Liver (tissue), 7 donors: ENCODE measurements at regions not wholly inside any gene's neighbourhood (a gene's known extent, or its start where the extent isn't known, plus 50 kb on each side); places are given as distances from the start of the nearest gene placed in this dataset.

ENCODE experiments used
- DNase-seq: peaks from one replicate; pipeline ENCODE4 v3.0.0-alpha.2; 2017; ENCODE audit warnings: low spot score
- H3K27ac ChIP-seq, 2 donors: one replicate each; pipeline ENCODE4 v1.7.0; 2013; ENCODE audit warnings: inconsistent platforms in 2 of 2, low read length in 2 of 2, control low read depth in 1 of 2, low read depth in 1 of 2, mild to moderate bottlenecking in 1 of 2
- H3K27me3 ChIP-seq, 4 donors: one replicate each; pipeline versions ENCODE4 v1.6.1 to v1.7.0; 2013; ENCODE audit warnings: low read length in 3 of 4, inconsistent platforms in 1 of 4, mild to moderate bottlenecking in 1 of 4, moderate library complexity in 1 of 4; ENCODE audit not compliant: control insufficient read depth in 4 of 4, insufficient read depth in 4 of 4
- H3K36me3 ChIP-seq, 4 donors: one replicate each; pipeline versions ENCODE4 v1.6.1 to v1.7.0; 2013; ENCODE audit warnings: low read length in 3 of 4, mild to moderate bottlenecking in 3 of 4, low read depth in 1 of 4, moderate library complexity in 1 of 4; ENCODE audit not compliant: control insufficient read depth in 4 of 4, insufficient read depth in 3 of 4
- H3K4me1 ChIP-seq, 4 donors: one replicate each; pipeline versions ENCODE4 v1.6.1 to v1.7.0; 2013; ENCODE audit warnings: low read length in 3 of 4, mild to moderate bottlenecking in 3 of 4, moderate library complexity in 1 of 4; ENCODE audit not compliant: control insufficient read depth in 4 of 4, insufficient read depth in 4 of 4
- H3K4me3 ChIP-seq, 3 donors: one replicate each; pipeline versions ENCODE4 v1.6.1 to v1.7.0; 2013; ENCODE audit warnings: low read length in 3 of 3, control low read depth in 1 of 3, low read depth in 1 of 3, mild to moderate bottlenecking in 1 of 3
- H3K9ac ChIP-seq, 2 donors: one replicate each; pipeline ENCODE4 v1.7.0; 2013; ENCODE audit warnings: low read length in 2 of 2, mild to moderate bottlenecking in 2 of 2, moderate library complexity in 2 of 2, control low read depth in 1 of 2, low read depth in 1 of 2
- H3K9me3 ChIP-seq, 4 donors: one replicate each; pipeline versions ENCODE4 v1.6.1 to v1.7.0; 2013; ENCODE audit warnings: low read length in 3 of 4; ENCODE audit not compliant: control insufficient read depth in 4 of 4
- ATF3 ChIP-seq: IDR thresholded peaks from 2 replicates; pipeline ENCODE4 v1.6.1; 2016; ENCODE audit warnings: antibody characterized with exemption
- EGR1 ChIP-seq, 2 donors: IDR thresholded peaks; 2 replicates each; pipeline ENCODE4 v1.6.1; 2016 to 2018; ENCODE audit warnings: antibody characterized with exemption in 2 of 2, low read depth in 2 of 2
- FOXA1 ChIP-seq: IDR thresholded peaks from 2 replicates; pipeline ENCODE4 v1.6.1; 2016; ENCODE audit warnings: antibody characterized with exemption
- FOXA2 ChIP-seq: IDR thresholded peaks from 2 replicates; pipeline ENCODE4 v1.6.1; 2016; ENCODE audit warnings: antibody characterized with exemption
- GABPA ChIP-seq, 2 donors: IDR thresholded peaks in 1 of 2; conservative IDR thresholded peaks in 1 of 2; 2 replicates each; pipeline ENCODE4 v1.6.1; 2016; ENCODE audit warnings: antibody characterized with exemption in 2 of 2, mild to moderate bottlenecking in 1 of 2, moderate library complexity in 1 of 2
- HNF4A ChIP-seq, 2 donors: conservative IDR thresholded peaks; 2 replicates each; pipeline ENCODE4 v1.6.1; 2016; ENCODE audit warnings: antibody characterized with exemption in 2 of 2, mild to moderate bottlenecking in 2 of 2
- HNF4G ChIP-seq: IDR thresholded peaks from 2 replicates; pipeline ENCODE4 v1.6.1; 2016; ENCODE audit warnings: antibody characterized with exemption
- JUND ChIP-seq, 2 donors: IDR thresholded peaks; 2 replicates each; pipeline ENCODE4 v1.6.1; 2016; ENCODE audit warnings: antibody characterized with exemption in 2 of 2
- MAX ChIP-seq: IDR thresholded peaks from 2 replicates; pipeline ENCODE4 v1.6.1; 2016; ENCODE audit warnings: antibody characterized with exemption
- NR2F2 ChIP-seq: IDR thresholded peaks from 2 replicates; pipeline ENCODE4 v1.6.1; 2016; ENCODE audit warnings: antibody characterized with exemption
- RAD21 ChIP-seq, 2 donors: IDR thresholded peaks; 2 replicates each; pipeline ENCODE4 v1.6.1; 2016; ENCODE audit warnings: antibody characterized with exemption in 2 of 2, mild to moderate bottlenecking in 2 of 2
- REST ChIP-seq: IDR thresholded peaks from 2 replicates; pipeline ENCODE4 v1.6.1; 2016; ENCODE audit warnings: antibody characterized with exemption, mild to moderate bottlenecking
- RXRA ChIP-seq, 2 donors: IDR thresholded peaks; 2 replicates each; pipeline ENCODE4 v1.6.1; 2017 to 2018; ENCODE audit warnings: antibody characterized with exemption in 2 of 2, mild to moderate bottlenecking in 1 of 2
- SP1 ChIP-seq: IDR thresholded peaks from 2 replicates; pipeline ENCODE4 v1.6.1; 2018; ENCODE audit warnings: antibody characterized with exemption, mild to moderate bottlenecking
- TAF1 ChIP-seq: conservative IDR thresholded peaks from 2 replicates; pipeline ENCODE4 v1.6.1; 2016; ENCODE audit warnings: antibody characterized with exemption, mild to moderate bottlenecking
- YY1 ChIP-seq: IDR thresholded peaks from 2 replicates; pipeline ENCODE4 v1.6.1; 2016; ENCODE audit warnings: antibody characterized with exemption, mild to moderate bottlenecking
- ZBTB33 ChIP-seq: IDR thresholded peaks from 2 replicates; pipeline ENCODE4 v1.6.1; 2016; ENCODE audit warnings: antibody characterized with exemption
- WGBS: extraction: QIAGEN DNeasy Blood & Tissue Kit; methylation state at CpG from one replicate; pipeline ENCODE4 v1.1.7; 2013; 5-methylcytosine and 5-hydroxymethylcytosine counted together
- donor health status: healthy.
- donor health status: healthy.
- donor health status: healthy.
- donor health status: healthy.

- no peak for DNase-seq
- Histone ChIP-seq H3K4me3 (no peak overlapping the region), H3K9me3 (peaks cover 0 to 6% (median under 1%) of the 10 kb centered on the region in 4 donors), H3K27ac (no peak overlapping the region), H3K36me3 (no peaks in the 10 kb centered on the region), H3K4me1 (no peaks in the 10 kb centered on the region), H3K27me3 (no peaks in the 10 kb centered on the region), H3K9ac (no peak overlapping the region)
- TF ChIP-seq ATF3 (no peak), YY1 (no peak), TAF1 (no peak), ZBTB33 (no peak), NR2F2 (no peak), FOXA2 (no peak)
- 61% methylated on average over 4 of the region's 4 CpGs for WGBS
Measured at GRCh38 chr10:6843894-6844650, 264.0 kb upstream of the PRKCQ start.

- no peaks in the 10 kb centered on the region for H3K4me1 ChIP-seq
- H3K9ac ChIP-seq: no peak overlapping the region
- DNase-seq: no peak
- H3K27me3 ChIP-seq: no peaks in the 10 kb centered on the region
- WGBS: 88% methylated on average over 4 of the region's 4 CpGs
- no peak overlapping the region for H3K27ac ChIP-seq
- no peak overlapping the region for H3K4me3 ChIP-seq
- no peaks in the 10 kb centered on the region for H3K36me3 ChIP-seq
- peaks cover 0 to 6% (median under 1%) of the 10 kb centered on the region in 4 donors for H3K9me3 ChIP-seq
- TF ChIP-seq RAD21 (IDR thresholded peaks at IDR 0.05) (no peak), RXRA (IDR thresholded peaks at IDR 0.05) (no peak), EGR1 (IDR thresholded peaks at IDR 0.05; ENCODE audit: low read depth in 2 of 2) (no peak)
Measured at GRCh38 chr10:6843481-6843881, 263.4 kb upstream of the PRKCQ start.

- Histone ChIP-seq H3K4me3 (no peak overlapping the region), H3K9ac (no peak overlapping the region), H3K27ac (no peak overlapping the region), H3K36me3 (no peaks in the 10 kb centered on the region), H3K9me3 (peaks cover 0 to 6% (median under 1%) of the 10 kb centered on the region in 4 donors), H3K27me3 (no peaks in the 10 kb centered on the region), H3K4me1 (no peaks in the 10 kb centered on the region)
- TF ChIP-seq JUND (IDR thresholded peaks at IDR 0.05) (no peak), EGR1 (IDR thresholded peaks at IDR 0.05; ENCODE audit: low read depth in 2 of 2) (no peak), ATF3 (no peak), HNF4A (conservative IDR thresholded peaks at IDR 0.05) (no peak), SP1 (no peak), YY1 (no peak), HNF4G (no peak), FOXA1 (no peak), GABPA (IDR thresholded peaks at IDR 0.05 in 1 of 2, conservative IDR thresholded peaks at IDR 0.05 in 1 of 2) (no peak), MAX (no peak), TAF1 (no peak), ZBTB33 (no peak), RXRA (IDR thresholded peaks at IDR 0.05) (no peak), NR2F2 (no peak), REST (no peak), FOXA2 (no peak), RAD21 (IDR thresholded peaks at IDR 0.05) (no peak)
- whole genome bisulfite sequencing: 85% methylated on average over 1 of the region's 1 CpG
- no peak for DNase-seq
Measured at GRCh38 chr10:6842722-6843121, 262.6 kb upstream of the PRKCQ start.
